GM12873 (cell line): ENCODE measurements at regions not wholly inside any gene's neighbourhood (a gene's known extent, or its start where the extent isn't known, plus 50 kb on each side); places are given as distances from the start of the nearest gene placed in this dataset.

Source experiments
- CTCF ChIP-seq: IDR thresholded peaks from 2 replicates; pipeline ENCODE4 v1.5.1; 2012; ENCODE audit warnings: low read depth, mild to moderate bottlenecking, moderate library complexity, low read length, control low read depth; ENCODE audit not compliant: insufficient read depth; ENCODE audit errors: missing control alignments

DNA sequence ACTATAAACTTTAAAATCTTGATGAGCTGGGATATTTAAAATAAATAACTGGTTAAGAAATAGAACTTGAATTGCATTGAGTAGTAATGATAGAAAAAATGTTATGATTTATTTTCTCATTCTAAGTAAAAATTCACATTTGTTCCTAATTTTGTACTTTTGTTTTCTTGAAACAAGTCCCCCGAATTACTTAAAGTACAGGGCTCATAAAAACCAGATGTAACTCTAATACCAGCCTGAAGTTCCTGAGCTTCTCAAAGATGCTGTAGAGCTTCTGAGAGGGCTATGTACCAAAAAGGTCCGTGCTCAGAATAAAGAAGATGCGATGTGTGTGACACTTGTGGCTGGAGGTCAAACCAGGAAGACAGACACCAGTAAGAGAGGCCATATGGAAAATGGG, 116.1 kb upstream of the TACR1 start:
- no peak for TF ChIP-seq CTCF

DNA sequence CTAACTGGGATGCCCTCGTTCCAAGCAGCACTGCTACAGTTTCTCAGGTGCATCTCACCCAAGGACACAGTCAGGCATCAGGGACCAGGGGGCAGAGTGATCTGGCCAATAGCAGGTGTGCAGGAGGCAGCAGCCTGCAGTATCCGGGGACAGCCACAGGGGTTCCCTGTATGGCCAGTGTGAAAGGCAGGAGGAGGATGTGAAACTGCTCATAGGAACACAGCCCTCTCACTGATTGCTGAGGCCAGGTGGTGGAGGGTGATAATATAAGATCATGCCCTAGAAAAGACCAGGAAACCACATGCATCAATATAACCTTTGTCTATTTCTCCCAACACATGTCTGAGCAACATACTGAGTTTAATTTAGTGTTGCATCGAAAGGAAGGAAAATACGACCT, 112.7 kb upstream of the TACR1 start:
- TF ChIP-seq CTCF = peak; percentile 88

DNA sequence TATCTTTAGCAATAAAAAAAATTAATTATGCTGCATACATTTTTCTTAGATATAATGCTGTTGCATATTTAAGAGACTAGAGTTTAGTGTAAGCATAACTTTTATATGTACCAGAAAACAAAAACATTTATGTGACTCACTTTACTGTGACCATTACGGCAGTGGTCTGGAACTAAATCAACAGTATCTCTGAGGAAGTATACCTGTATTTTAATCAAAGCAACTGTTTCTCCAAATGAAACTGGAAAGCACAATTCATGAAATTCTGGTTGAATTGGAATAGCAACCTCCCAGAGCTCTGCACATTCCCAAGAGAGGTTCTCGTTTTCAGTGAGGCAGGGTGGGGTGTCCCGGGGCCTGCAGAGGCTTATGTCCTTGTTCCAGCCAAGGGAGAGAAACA, 112.2 kb upstream of the TACR1 start:
- no peak for TF ChIP-seq CTCF

DNA sequence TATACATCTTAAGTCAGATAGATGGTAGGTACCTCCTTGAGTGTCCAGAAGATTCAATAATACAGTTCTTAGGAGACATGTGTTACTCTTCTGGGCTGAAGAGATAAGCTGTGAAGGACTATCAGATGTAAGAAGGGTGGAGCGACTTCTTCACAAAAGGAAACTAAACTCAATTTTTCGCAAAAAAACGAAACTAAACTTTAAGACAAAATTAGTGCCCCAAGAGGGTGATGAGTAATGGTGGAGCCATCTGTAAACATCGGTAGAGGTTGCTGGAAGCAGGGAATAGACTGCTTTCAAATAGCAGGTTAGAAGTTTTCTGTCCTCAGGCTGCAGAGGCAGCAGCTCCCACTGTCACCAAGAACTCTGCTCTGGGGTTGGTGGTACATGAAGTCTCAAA, 111.6 kb upstream of the TACR1 start:
- TF ChIP-seq CTCF = no peak

DNA sequence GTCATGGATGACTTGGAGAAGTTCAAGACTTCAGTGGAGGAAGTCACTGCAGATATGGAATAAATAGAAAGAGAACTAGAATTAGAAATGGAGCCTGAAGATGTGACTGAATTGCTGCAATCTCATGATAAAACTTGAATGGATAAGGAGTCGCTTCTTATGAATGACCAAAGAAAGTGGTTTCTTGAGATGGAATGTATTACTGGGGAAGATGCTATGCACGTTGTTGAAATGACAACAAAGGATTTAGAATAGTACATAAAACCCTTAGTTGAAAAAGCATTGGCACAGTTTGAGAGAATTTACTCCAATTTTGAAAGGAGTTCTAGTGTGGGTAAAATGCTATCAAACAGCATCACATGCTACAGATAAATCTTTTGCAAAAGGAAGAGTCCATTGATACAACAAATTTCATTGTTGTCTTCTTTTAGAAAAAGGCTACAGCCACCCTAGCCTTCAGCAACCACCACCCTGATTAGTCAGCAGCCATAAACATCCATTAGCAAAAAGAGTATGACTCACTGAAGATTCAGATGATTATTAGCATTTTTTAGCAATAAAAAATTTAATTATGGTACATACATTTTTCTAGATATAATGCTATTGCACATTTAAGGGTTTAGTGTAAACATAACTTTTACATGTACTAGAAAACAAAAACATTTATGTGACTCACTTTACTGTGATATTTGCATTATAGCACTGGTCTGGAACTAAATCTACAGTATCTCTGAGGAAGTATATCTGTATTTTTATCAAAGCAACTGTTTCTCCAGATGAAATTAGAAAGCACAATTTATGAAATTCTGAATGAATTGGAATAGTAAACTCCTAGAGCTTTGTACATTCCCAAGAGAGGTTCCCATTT, 110.5 kb upstream of the TACR1 start:
- TF ChIP-seq CTCF = no peak

GRCh38 chr2:75303227-75303626, 103.9 kb upstream of the TACR1 start:
- TF ChIP-seq CTCF = no peak

DNA sequence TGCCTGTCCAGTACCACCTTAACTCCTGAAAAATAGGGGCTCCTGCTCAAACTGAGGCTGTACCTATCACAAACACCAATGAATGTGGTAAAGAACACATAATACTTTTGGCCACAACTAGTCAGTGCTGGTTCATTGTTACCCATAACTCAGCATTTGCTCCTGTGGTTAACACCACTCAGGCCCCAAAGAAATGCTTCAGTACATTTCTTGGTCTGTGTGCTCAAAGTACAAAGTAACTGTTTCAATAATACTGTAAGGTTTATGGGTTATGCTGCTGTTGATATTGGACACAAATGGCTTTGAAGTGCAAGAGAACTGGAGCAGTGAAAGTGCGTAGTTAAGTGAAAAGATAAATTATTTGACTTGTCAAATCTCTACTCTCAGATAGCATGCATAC, 95.0 kb upstream of the TACR1 start:
- no peak for TF ChIP-seq CTCF

- no peak for TF ChIP-seq CTCF
These were observed 93.5 kb upstream of the TACR1 start for GRCh38 chr2:75292826-75293225.
